ENCODE measurements at regions not wholly inside any gene's neighbourhood (a gene's known extent, or its start where the extent isn't known, plus 50 kb on each side); places are given as distances from the start of the nearest gene placed in this dataset.
"Not testable (repeated sequence)": the region's sequence is repeated elsewhere in the genome, so short reads cannot be mapped to it uniquely, and the experiment has no call there.

DNA sequence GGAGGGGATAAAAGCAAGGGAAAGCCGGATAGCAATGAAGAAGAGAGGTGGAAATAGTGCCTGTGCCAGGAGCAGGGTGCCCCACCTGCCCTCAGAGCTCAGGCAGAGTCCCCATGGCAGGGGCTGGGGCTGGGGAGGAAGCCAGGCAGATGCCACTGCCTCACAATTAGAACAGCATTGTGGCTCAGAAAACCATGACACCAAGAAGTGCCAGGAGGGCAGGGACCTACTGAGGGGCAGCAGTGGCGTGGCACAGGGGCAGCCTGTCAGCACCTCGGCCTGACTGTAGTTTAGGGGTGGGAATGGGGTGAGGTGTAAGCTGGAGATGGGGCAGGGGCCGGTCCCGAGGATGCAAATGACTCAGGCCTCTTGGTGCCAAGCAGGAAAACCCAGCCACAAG lies 532.1 kb upstream of the B3GAT1 start:
- no peak for DNase-seq

DNA sequence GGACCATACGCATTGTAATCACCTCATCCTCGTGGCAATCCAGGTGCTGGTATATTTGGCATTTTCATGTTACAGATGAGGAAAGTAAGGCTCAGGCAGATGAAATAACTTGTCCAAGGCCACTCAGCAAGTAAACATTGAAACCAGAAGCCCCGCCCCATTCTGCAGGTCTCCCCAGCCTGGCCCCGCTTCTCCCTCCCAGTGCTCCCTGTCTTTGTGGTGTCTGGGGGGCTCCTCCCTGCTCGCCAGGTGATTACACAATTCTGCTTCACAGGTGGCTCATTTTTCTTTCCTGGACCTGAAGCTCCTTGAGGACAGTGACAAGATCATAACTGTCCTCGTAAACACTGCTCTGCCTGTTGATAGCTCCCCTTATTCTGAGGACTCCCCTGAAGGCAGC lies 531.5 kb upstream of the B3GAT1 start:
- no peak for DNase-seq

DNA sequence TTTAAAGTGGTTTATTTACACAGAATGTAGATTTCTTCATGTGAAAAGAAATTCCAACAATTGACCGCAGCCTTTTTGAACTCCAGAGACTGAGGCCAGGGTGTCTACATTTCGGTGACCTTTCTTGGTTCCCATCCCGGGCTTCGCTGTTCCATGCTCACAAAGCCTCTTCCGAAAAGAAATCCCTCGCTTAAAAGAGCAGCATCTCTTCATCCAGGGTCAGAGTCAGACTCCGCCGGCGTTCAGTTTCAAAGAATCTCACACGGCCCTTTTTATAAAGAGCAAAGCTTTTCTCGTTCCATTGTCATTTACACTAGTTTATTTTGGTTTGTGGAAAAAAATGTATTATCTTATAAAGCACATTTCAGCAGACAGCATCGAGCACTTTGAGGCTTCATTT lies 530.6 kb upstream of the B3GAT1 start:
- no peak for DNase-seq

DNA sequence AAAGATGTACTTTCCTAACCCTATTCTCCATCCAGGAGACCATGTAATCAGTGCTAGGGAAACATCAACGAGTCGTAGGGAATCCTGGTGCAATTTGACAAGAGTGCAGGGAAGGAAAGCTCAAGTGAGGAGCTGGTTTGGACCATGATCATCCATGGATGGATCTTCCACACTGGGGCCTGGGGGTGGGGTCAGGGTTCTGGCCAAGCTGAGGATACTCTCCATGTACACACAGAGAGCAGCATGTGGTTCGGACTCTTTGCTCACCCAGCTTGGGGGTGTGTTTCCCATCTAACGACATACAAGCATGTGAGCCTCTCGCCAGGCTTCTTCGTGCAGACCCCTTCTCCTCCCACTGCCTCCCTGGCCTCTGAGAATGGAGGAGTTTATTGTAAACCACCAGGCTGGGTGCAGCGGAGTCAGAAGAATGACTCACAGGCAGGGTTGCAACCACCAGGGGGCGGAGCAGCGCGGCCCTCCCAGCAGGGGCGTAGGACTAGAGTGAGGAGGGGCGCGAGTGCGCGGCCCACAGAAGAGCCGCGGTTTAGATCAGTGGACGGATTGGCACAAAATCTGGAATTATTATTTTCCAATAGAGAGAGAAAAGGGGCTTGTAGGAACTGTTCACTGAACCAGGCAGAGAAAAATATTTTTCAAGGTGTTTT lies 530.0 kb upstream of the B3GAT1 start:
- not testable (repeated sequence) for DNase-seq

DNA sequence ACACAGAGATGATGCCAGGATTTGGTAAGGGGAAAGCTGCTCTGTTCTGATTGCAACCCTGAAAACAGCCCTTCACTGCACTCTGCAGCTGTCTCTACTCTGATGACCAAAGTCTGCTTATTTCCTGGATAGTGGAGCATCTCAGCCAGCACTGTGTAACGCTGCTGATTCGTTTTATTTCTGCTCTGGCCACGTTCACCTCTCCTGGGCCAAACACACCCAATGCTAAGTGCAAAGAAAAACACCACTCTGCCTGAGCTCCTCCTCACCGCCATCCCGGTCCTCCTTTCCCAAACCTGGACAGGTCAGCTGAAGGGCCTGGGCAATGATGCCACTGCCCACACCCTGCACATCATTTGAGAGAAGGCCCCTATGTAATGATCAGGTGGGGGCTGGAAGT lies 529.3 kb upstream of the B3GAT1 start:
- DNase-seq, result no peak

DNA sequence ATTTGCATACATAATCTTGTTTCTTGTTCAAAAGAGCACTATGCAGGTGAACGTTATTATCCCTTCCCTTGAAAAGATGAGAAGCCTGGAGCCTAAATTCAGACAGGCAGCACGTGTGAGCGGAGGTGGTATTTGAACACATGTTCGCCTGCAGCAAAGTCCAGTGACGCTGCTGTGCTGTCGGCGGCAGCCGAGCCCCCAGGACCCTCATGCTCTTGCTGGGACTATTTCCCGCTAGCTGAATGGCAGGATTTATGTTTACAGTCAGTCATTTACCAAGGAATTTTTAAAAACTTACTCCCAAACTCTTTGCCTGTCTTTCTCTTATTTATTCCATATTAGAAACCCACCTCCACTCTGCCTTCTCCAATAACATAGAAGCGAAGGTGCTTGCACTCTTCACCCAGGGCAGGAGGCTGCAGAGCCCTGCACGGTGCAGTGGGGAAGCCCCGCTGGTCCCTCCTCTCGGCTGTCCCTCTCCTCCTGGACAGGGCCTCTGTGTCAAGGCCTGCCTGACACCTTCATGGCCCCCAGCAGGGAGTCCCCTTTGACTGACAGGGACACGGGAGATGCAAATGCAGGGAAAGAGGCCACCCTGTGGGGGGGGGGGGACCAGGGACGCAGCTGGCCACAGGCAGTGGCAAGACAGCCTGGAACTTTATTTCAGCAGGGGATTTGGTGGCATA lies 528.5 kb upstream of the B3GAT1 start:
- no peak for DNase-seq

DNA sequence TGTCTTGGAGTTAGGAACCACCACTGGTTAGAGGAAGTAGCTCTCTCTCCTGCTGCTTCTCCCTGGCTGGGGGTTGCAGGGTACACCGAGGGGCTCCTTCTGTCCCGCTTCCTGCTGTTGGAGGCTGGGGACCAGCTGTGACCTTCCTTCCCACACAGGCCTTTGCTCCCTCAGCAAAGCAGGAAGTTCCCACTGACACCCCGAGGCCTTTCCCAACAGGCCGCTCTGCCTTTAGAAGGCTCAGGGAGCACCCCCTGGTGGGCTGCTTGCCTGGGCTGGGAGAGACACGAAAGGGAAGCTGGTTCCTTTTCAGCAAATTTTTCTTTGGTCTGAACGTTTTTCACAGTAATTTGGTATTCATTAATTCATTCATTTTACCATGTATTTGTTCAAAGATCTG lies 527.9 kb upstream of the B3GAT1 start:
- no peak for DNase-seq

DNA sequence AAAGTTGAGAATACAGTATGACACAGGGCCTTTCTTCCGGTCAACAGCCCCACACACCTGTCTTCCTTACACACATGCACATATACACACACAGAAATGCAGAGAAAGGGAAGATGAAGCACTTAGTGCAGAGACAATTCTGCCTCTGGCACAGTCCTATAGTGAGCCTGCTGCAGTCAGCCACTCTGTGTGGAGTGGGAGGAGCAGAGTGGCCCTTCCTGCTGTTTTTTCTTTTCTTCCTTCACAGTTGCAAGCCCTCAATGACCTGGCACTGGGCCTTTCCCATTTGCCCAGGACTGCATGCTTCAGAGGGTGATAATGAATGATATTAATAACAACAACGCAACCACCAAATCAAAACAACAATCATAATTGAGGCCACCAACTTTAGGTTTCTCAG lies 527.0 kb upstream of the B3GAT1 start:
- no peak for DNase-seq

DNA sequence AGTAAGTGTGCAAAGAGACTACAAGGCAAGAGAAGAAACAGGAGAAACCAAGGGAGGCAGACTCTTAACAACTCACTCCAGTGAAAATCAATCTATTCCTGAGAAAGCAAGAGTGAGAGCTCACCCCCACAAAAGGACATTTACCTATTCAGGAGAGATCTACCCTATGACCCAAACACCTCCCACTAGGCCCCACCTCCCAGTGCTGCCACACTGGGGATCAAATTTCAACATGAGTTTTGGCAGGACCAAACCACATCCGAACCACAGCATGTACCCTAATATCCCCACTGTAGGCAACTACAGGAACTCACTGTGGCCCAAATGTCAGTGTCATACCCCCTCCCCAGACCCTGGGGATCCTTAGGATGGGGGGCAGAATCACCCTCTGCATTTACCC lies 526.2 kb upstream of the B3GAT1 start:
- DNase-seq, result no peak

DNA sequence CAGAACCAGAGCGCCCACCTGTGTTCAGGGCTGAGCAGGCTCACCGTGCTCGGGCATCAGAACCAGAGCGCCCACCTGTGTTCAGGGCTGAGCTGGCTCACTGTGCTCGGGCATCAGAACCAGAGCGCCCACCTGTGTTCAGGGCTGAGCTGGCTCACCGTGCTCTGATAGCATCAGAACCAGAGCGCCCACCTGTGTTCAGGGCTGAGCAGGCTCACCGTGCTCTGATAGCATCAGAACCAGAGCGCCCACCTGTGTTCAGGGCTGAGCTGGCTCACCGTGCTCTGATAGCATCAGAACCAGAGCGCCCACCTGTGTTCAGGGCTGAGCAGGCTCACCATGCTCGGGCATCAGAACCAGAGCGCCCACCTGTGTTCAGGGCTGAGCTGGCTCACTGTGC lies 525.2 kb upstream of the B3GAT1 start:
- not testable (repeated sequence) for DNase-seq

DNA sequence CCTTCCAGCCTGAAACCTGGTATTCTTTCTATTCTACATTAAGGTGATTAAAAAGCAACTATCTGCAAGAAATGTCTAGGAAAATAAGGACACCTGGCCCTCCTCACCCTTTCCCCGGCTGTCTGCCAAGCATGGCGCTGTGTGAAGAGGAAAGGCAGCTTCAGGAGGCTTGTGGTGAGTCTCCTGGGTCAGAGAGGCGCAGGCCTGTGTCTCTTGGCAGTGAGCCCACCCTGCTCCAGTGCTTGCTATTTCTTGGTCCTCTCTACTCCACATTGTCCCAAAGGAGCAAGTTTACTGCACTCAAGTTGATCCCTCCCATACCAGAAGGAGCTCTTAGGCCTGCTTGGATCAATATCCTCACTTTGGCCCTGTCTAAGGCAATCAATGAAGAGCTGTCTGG lies 520.7 kb upstream of the B3GAT1 start:
- no peak for DNase-seq

DNA sequence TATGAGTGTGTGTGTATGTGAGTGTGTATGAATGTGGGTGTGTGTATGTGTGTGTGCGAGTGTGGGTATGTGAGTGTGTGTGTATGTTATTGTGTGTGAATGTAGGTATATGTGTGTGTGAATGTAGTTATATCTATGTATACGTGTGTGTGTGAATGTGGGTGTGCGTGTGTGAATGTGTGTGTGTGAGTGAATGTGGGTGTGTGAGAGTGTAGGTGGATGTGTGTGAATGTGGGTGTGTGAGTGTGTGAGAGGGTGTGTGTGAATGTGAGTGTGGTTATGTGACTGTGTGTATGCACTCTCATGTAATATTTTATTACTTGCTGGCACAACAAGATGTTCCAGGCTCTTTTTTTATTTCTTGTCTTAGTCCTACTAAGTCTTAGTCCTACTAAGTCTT lies 513.4 kb upstream of the B3GAT1 start:
- DNase-seq, result no peak

DNA sequence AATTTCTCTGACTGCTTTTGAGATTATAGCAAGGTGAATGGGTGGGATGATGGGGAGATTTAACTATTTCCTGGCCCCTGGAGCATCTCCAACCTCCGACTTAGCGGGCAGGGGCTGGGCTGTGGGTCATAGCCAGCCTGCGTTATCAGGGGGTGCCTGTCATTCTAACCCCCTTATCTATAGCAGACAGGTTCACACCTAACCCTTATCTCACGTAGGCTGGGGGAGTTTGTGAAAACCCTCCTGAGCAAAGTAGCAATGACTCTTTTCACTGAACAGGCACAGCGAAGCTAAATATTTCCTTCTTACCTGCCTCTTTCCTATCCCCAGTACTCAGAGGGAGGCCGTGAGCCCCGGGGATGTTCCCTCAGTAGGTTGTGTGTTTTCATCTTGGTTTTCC lies 511.4 kb upstream of the B3GAT1 start:
- no peak for DNase-seq

DNA sequence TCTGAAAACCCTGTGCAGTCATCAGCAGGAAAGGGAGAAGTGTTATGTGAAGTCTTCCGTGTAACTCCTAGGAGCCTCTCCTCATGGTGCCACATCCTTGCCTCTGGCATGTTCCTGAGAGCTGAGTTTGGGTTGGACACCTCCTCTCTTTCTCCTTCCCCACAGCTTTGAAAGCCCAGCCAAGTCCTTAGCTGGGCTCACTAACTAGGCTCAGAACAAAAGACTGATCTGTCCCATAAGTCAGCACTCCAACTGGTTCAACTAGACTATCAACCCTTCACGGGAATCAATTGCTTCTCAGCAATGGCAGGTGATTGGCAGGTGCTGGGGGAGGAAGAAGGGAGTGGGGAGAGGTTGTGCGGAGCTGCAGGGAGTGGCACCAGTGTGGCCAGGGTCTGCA lies 509.9 kb upstream of the B3GAT1 start:
- DNase-seq, result no peak

DNA sequence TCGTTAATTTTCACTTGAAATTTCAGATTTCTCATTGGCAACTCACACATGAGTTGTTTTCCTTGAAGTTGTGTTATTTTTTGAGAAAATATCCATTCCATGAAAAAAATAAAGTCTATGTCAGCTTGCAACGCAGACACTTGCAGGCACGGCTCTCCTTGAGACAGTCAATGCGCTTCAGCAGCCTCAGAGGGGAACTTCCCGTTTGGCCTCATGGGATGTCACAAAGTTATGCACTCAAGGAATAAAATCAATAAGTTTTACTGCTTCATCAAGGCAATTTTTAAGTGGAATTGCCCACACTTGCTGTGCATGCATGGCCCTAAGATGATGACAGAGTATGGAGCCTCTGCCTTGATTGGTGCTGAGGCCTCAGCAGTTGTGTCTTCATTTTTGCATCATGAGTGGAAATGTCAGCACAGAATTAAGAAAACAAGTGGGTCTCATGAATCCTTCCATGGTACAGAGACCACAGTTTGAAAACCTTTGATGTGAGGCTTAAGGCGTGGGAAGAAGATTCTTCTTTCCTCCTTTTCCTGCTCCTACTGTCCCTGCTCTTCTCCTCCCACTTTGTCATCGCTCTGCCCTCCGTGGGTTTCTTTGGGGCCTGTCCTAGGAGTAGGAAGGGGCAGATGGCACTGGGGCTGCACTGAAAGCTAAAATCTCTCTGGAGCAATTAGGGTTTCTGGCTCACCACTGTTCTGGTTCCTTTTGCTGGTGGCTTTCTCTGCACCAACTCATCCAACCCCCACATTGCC lies 509.0 kb upstream of the B3GAT1 start:
- DNase-seq, result no peak

DNA sequence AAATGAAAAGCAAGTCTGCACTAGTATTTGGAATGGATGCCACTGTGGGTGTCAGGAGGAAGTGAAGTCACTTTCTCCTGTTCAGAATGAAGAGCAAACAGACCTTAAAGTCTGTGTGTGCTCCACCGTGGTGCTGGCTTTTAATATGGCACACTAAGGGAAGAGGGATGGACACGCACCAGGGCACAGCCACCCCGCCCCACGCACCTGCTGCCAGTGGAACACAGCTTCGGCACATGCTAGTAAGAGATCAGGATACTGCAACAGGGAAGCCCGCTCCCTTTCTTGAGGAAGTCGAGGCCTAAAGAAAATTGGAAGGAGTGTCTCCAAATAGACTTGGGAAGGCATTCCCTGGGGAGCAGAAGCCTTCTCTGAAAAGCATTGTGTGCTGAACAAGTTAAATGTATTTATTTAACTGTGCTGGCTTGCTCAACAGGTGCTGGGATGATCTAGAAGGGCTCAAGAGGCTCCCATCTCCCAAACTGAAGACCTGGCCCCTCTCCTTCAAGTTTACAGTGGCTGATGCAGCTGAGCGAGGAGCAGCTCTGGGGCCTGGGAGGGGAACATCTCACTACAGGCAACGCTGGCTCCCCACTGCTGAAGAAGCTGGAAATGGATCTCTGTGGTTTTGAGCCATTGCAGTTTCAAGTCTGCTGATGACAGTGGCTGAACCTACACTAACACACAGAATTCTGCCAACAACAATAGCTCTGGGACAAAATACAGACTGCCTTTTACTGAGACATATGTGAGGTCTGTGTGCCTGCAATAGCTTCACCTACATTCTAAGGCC lies 504.6 kb upstream of the B3GAT1 start:
- no peak for DNase-seq

DNA sequence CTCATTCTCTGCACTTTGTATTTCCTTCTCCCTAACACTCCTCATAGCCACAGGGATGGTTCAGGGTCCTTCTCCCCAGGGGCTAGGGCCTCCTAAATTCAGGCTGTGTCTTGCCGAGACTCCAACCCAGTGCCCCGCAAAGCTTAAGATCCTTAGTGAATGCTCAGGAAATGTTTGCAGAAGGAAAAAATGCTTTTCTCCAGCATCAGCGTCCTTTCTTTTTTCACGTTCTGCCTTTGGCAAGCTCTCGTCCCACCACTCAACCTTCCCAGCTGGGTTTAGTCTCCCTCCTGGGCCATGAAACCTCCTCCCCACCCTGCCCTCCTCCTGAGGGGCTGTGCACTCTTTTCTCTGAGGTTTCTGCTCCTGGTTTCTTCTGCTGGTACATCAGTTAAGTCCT lies 503.8 kb upstream of the B3GAT1 start:
- no peak for DNase-seq

DNA sequence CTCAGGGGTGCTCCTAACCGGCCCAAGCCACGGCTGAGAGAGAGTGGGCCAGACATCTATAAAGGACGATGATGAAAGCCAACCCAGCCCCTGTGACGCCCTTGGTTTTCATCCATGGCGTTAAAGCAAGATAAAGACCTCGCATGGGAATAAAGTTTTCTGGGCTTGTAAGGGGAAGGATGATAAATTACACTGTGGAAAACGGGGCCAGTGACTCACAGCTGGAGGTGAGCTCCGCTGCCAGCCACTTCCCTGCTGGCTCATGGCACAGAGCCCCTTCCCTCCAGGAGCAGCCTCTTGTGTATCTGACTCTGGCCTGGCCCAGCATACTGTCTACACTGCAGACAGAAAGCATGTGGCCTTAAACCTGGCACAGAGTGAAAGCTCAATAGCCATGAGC lies 503.2 kb upstream of the B3GAT1 start:
- DNase-seq, result no peak

DNA sequence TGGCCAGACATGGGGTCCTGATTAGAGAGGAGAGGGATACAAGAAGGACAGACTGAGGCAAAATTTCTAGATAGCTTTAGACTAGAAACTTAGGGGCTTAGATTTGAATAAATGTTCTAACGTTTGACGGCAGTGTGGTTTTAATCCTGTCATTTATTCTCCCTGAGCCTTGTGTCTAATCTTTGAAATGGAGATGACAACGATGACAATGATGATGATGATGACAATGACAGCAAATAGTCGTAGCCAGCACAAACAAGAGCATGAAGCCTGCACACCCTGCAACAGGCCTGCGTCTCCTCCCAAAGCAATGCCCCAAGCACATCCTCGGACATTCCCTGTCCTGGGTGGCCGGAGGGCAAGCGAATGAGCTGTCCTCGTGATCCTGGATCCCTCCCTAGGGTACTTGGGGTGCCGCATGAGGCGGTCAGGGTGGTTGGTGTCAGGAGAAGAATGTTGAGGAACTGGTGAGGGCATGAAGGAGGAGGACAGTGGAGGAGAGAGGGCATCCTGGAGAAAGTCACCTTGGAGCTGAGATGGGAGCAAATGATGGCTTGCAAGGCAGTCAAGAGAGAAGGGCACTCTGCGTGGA lies 502.1 kb upstream of the B3GAT1 start:
- DNase-seq, result no peak

DNA sequence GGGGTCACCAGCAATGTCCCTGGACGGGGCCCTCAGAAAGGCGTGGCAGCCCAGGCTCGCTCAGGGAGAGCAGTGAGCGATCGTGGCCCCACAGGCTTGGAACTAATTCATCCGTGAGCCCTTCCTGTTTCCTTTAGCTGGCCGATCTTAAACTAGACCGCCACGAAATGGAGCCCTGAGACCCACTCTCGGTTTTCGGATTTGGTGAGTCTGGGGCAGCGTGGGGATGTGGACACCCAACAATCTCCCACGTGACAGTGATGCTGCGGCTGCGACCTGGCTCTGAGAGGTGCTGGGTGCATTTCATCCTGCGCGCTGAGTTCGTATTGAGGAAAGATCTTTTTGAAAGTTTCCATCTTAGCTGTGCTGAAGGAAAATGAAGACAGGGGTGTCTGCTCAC lies 501.3 kb upstream of the B3GAT1 start:
- DNase-seq, result no peak

DNA sequence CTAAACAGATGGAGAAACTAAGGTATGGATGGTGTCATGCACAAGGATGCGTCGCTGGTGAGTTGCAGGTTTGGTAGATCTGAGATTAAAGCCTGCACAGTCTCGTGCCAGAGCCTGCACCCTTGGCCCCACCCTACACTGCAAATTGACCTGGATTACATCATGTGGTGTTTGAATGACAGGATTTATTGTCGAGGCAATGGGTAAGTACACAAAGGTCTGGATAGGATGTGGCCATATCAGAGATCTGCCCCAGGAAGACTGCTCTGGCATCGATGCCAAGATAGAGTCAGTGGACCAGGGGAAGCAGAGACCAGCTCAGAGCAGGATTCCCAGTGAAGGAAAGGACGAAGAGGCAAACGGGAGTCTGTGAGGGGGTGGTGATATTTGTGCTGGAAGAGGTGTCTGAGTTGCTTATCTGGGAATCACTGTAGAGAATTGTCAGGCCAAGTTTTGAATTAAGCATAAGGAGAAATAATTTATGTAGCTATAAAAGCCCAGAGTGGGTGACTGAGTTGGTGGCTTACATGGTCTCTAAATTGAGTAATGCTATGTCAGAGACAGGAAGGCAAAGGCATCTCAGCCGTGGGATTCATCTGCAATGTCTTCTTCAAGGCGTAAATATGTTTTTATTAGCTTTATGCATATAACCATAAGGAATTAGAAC lies 499.6 kb upstream of the B3GAT1 start:
- no peak for DNase-seq

DNA sequence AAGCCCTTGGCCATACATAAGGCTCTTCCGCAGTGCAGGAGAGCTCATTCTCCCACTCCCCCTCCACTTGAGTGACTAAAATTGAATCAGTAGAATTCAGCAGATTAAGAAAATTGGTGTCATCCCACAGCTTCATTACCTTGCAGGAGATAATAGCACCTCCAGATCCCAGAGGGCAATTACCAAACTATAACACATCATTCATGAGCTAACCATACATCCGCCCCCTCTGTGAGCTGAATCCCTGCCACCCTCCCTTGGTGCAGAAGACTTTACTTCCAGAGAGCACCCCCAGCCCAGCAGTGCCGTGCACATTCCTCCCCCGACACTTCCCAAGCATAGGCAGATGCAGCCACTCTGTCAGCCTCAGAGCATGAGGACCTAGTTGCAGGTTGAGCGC lies 496.5 kb upstream of the B3GAT1 start:
- DNase-seq, result no peak

Measured in left kidney (tissue), 1 donor.